ENCODE measurements at regions not wholly inside any gene's neighbourhood (a gene's known extent, or its start where the extent isn't known, plus 50 kb on each side); places are given as distances from the start of the nearest gene placed in this dataset.

GRCh38 chr12:124233041-124233796 is 61.7 kb upstream of the RFLNA start:
- Histone ChIP-seq H3K4me2 (ENCODE audit: low read length) (no peak overlapping the region), H3K27me3 (ENCODE audit: insufficient read depth, low read length) (no peaks in the 10 kb centered on the region), H2AFZ (ENCODE audit: low read depth, low read length, poor library complexity, severe bottlenecking) (no peak overlapping the region), H3K9ac (ENCODE audit: low read length) (no peak overlapping the region), H4K20me1 (ENCODE audit: insufficient read depth) (no peaks in the 10 kb centered on the region), H3K79me2 (ENCODE audit: insufficient read depth, low read length) (no peaks in the 10 kb centered on the region), H3K27ac (ENCODE audit: low read depth, low read length) (no peak overlapping the region), H3K4me1 (ENCODE audit: control insufficient read depth in 1 of 2, insufficient read depth in 2 of 2, low read length in 2 of 2) (peaks cover 0 to 5% of the 10 kb centered on the region in 2 experiments; a peak in 1 of 4 replicates), H3K4me3 (replicated peaks in 1 of 2; ENCODE audit: low read depth in 1 of 2, low read length in 2 of 2) (no peak overlapping the region), H3K9me2 (ENCODE audit: insufficient read depth) (no peaks in the 10 kb centered on the region), H3K9me3 (ENCODE audit: control insufficient read depth in 1 of 2, insufficient read depth in 1 of 2, low read depth in 1 of 2, low read length in 2 of 2) (no peaks in the 10 kb centered on the region), H3K36me3 (ENCODE audit: control insufficient read depth in 1 of 2, insufficient read depth in 2 of 2, low read length in 2 of 2) (no peaks in the 10 kb centered on the region)
- ATAC-seq (no peak), DNase-seq (ENCODE audit: low read depth, low spot score) (no peak)
- POLR2A ChIA-PET = no interaction called here
- CTCF ChIA-PET = no interaction called here
- no TSS peak for BruUV-seq (replicated peaks)
- TF ChIP-seq ELF1 (IDR thresholded peaks at IDR 0.05; ENCODE audit: borderline replicate concordance, low read depth) (no peak), TCF7L2 (IDR thresholded peaks at IDR 0.05; ENCODE audit: borderline replicate concordance, extremely low read depth, insufficient read depth, insufficient read length) (no peak), RAD21 (IDR thresholded peaks at IDR 0.05; ENCODE audit: low read depth) (no peak), SRF (IDR thresholded peaks at IDR 0.05; ENCODE audit: low read depth) (no peak), JUND (IDR thresholded peaks at IDR 0.05) (no peak)
- intact Hi-C loops (cut with micrococcal nuclease) = no loop called here
- RAD21 ChIA-PET (ENCODE audit: low non-redundant PET in 1 of 2, low total read pairs in 2 of 2, uncharacterized antibody in 2 of 2, unreplicated experiment in 2 of 2) = no interaction called here

DNA sequence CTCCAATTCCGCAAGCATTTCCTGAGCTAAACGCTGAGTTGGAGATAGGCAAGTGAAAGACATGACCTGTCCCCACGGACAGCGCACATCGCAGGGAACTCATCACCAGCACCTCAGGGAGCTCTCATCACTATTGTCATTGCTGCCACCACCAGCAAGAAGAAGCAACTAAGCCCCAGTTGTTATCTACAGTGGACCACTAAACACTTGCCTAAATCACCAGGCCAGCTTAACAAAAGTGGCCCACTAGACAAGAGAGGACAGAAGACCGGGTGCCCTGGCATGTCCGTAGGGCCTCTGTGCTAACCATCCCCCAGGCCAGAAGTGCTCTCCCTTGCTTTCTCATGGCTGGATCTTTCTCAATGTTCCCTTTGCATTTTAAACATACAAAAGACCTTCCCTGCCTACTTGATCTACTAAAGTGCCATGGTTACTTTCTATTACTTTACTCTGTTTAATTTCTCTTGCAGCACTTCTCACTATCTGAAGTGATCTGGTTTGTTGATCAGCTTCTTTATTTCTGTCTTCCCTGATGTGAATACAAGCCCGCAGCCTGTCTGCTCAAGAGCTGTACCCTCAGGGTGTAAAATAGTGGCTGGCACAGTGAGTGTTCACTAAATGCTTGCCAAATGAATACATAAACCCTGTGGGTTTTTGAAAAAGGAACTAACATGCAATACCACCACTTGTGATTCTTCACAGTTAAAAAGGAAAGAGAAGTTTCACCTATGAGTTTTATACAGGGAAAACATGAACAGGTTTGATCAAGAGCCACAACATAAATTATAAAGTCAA is 60.9 kb upstream of the RFLNA start:
- Histone ChIP-seq H3K4me1 (ENCODE audit: control insufficient read depth in 1 of 2, insufficient read depth in 2 of 2, low read length in 2 of 2) (peaks cover 0 to 5% of the 10 kb centered on the region in 2 experiments; a peak in 1 of 4 replicates), H3K79me2 (ENCODE audit: insufficient read depth, low read length) (no peaks in the 10 kb centered on the region), H4K20me1 (ENCODE audit: insufficient read depth) (no peaks in the 10 kb centered on the region), H3K36me3 (ENCODE audit: control insufficient read depth in 1 of 2, insufficient read depth in 2 of 2, low read length in 2 of 2) (no peaks in the 10 kb centered on the region), H3K9me3 (ENCODE audit: control insufficient read depth in 1 of 2, insufficient read depth in 1 of 2, low read depth in 1 of 2, low read length in 2 of 2) (no peaks in the 10 kb centered on the region), H3K27me3 (ENCODE audit: insufficient read depth, low read length) (no peaks in the 10 kb centered on the region), H3K4me2 (ENCODE audit: low read length) (no peak overlapping the region), H3K9me2 (ENCODE audit: insufficient read depth) (no peaks in the 10 kb centered on the region), H3K4me3 (replicated peaks in 1 of 2; ENCODE audit: low read depth in 1 of 2, low read length in 2 of 2) (no peak overlapping the region), H3K27ac (ENCODE audit: low read depth, low read length) (no peak overlapping the region), H2AFZ (ENCODE audit: low read depth, low read length, poor library complexity, severe bottlenecking) (no peak overlapping the region), H3K9ac (ENCODE audit: low read length) (no peak overlapping the region)
- ATAC-seq = no peak
- DNase-seq (ENCODE audit: low read depth, low spot score) = no peak
- TF ChIP-seq CBX3 (IDR thresholded peaks at IDR 0.05; ENCODE audit: low read depth) (no peak), ZFX (IDR thresholded peaks at IDR 0.05) (no peak), CEBPB (IDR thresholded peaks at IDR 0.05; ENCODE audit: low read depth) (no peak)
- TF ChIP-seq, protein P1, sequence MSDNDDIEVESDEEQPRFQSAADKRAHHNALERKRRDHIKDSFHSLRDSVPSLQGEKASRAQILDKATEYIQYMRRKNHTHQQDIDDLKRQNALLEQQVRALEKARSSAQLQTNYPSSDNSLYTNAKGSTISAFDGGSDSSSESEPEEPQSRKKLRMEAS (IDR thresholded peaks at IDR 0.05) = no peak
- POLR2A ChIA-PET = no interaction called here
- CTCF ChIA-PET = no interaction called here
- RAD21 ChIA-PET (ENCODE audit: low non-redundant PET in 1 of 2, low total read pairs in 2 of 2, uncharacterized antibody in 2 of 2, unreplicated experiment in 2 of 2) = no interaction called here
- BruUV-seq (replicated peaks) = no TSS peak
- intact Hi-C loops (cut with micrococcal nuclease) = no loop called here
